Activated T-cell treated with anti-CD3 and anti-CD28 coated beads for 4 hours (primary cell): ENCODE measurements at regions not wholly inside any gene's neighbourhood (a gene's known extent, or its start where the extent isn't known, plus 50 kb on each side); places are given as distances from the start of the nearest gene placed in this dataset.
"Not testable (repeated sequence)": the region's sequence is repeated elsewhere in the genome, so short reads cannot be mapped to it uniquely, and the experiment has no call there.

Experiments used
- DNase-seq: peaks from one replicate; pipeline ENCODE4 v3.0.0-alpha.2; 2020

DNA sequence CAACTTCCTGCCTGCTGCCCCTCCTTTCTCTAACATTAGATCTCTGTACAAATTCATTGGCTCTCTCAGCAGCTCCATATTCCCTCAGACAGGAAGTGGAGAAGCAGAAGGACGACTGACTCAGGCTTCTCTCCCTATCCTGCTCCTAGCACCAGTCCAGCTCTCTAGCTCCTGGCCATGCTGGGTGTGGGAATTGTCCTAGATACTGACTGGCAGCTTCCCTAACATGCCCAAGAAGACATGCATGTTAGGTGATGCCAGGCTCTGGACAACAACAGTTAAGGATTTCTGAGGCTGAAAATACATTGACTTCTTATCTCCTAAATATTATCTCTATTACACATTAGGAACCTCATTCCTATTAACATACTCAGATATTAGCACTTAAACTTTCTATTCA, 292.9 kb downstream of the IKZF2 start:
- DNase-seq, result no peak

DNA sequence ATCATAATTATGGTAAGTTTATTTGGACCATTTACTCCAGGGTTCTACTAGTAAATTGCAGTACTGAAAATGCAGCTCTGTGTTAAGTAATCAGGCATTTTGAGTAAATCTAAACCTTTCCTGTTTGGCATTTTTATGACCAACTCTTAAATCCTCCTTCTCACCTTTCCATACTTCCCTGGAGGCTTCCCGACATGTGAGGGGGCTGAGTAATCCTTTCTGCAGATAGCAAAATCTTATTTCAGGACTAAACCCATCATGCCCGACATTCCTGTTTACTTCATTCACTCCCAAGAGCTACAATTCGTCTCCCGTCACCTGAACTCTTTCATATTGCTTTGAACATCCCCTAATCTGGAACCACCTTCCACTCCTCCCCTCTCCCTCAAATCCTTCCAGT, 296.6 kb downstream of the IKZF2 start:
- no peak for DNase-seq

- no peak for DNase-seq
These were observed 297.3 kb downstream of the IKZF2 start for GRCh38 chr2:212854116-212854515.

DNA sequence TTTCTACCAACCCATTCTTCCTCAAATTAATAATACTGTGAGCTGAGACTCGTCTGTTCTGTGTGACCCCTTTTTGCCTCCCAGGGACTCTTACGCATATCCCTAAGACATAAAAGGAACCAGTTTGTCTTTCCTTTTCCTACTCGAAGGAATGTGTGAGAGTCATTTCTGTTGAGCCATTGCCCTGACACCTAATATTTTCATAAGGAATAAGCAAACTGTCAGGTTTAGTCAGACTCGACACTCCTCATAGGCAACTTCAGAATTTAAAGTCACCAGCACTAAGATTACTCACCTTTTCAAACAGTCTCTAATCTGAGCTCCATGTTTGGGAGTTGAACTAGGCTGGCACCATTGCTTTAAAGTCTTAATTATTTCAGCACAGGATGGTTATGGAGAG, 305.5 kb downstream of the IKZF2 start:
- DNase-seq, result no peak

DNA sequence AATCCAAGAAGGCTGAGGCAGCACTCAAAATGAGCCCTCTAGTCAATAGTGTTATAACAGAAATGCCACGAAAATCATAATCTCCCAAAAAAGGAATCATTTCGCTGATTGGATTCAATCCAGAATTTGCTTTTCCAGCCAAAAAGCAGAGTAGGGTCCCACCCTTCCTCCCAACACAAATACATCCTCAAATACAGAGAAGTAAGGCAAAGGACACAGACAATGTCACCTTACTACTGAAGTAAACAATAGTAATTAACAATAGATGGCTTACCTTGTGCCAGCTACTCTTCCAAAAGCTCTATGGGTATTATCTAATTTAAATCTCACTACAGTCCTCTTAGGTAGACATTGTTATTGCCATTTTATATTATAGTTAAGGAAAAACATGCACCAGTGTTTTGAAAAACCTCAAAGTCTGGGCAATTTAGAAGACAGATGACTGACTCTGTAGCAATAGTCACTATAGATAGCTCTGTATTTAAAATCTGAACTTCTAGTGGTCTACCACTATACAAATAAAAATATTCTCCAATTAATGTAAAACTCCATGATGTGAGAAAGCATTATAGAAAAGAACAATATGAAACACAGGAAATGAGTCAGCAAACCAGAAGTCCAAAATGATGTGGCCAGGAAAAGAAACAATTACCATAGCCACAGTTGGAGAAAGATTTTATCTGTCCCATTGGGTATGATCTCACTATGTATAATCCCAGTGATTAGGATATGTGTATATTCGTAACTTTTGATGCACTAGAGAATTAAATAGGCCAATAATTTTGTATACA, 305.0 kb upstream of the ERBB4 start:
- DNase-seq, result no peak

- DNase-seq, result no peak
These were observed 304.1 kb upstream of the ERBB4 start for GRCh38 chr2:212842544-212843185.

DNA sequence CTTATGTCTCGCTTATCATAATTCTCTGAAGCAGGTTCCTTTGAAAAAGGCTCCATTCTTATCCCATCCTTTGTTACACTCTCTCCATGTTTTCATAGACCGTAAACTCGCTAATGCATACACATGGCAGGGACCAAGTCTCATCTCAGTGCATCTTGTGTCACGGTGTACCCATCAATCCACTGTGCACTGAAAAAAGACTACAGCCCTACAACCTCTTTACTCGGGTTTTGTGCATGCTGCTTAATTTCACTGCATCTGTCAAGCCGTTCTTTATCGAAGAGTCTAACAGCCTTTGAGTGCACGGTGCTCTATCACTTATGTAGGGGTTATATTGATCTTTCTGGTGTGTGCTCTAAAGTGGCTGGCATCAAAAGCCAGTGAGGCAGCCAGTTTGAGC, 302.9 kb upstream of the ERBB4 start:
- no peak for DNase-seq

DNA sequence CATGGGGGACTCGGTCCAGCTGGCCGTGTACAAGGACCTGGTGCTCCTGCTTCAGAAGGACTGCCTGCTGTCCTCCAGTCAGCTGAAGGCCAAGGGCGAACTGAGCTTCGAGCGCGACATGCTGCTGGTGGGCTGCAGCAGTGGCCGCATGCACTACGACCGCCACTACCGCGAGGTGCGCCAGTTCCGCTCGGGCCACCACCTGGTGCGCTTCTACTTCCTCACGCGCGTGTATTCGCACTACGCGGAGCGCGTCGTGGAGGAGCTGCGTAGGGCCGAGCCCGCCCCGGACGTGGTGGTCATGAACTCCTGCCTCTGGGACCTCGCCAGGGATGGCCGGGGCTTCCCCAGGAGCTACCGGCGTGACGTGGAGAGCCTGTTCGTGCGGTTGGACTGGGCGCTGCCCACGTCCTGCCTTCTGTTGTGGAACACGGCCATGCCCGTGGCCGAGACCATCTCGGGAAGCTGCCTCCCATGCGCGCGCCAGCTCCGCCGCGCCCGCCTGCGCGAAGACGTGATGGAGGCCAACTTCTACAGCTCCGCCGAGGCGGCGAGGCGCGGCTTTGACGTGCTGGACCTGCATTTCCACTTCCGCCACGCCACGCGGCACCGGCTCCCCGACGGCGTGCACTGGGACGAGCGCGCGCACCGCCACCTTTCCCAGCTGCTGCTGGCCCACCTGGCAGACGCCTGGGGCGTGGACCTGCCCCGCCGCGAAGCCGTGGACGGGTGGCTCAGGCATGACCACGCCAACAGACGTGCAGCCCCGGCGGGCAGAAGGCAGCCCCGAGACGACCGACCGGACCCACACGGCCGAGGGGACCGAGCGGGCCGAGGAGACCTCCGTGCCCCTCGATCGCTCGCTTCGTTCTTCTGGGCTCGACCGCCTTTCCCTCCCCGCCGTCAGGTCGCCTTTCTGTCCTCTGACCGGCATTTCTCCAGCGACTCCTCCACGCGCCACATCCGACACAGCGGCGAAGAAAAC, 293.9 kb upstream of the ERBB4 start:
- no peak for DNase-seq

DNA sequence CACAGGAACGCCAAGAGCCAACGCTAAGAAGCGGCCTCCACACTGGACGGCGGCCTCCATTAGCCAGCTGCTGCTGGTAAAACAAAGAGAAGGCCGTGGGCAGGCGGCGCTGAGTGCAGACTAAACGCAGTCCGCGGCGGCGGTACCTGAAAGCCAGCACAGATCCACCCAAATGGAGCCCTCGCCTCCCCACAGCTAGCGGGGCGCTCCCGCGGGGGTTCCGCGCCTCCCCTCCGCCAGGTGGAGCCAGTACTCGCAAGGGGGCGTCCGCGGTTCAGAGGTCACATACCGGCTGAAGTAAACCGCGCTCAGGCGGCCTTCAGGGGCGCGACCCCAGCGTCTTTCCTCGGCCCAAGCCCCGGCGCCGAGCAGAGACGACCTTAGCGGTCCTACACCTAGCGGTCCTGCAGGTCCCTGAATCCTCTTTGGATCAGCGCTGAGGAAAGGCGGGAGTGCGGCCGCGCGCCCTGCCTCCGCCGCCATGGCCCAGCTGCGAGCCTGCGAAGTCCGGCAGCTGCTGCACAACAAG, 293.1 kb upstream of the ERBB4 start:
- DNase-seq, result no peak

- no peak for DNase-seq
These were observed 277.7 kb upstream of the ERBB4 start for GRCh38 chr2:212816267-212816666.

- DNase-seq, result no peak
These were observed 276.9 kb upstream of the ERBB4 start for GRCh38 chr2:212815453-212815852.

GRCh38 chr2:212814941-212815340, 276.3 kb upstream of the ERBB4 start:
- DNase-seq, result no peak

DNA sequence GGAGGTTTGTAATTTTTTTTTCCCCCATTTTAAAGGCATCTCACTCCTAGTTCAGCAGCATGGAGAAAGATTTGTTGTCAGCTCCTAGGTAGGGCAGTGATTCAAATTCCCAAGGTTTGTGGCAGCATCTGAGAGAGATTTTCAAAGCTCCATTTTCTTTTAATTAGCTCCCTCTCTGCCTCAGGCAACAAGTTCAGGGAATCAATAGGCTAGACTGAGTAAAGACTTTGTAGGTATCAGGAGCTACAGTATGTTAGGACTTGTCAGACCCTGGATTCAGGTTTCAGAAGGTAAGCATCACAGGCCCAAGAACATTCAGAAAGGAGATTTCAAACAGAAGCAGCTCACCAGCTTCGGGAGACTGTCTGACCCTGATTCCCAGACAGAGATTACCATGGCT, 273.3 kb upstream of the ERBB4 start:
- no peak for DNase-seq

DNA sequence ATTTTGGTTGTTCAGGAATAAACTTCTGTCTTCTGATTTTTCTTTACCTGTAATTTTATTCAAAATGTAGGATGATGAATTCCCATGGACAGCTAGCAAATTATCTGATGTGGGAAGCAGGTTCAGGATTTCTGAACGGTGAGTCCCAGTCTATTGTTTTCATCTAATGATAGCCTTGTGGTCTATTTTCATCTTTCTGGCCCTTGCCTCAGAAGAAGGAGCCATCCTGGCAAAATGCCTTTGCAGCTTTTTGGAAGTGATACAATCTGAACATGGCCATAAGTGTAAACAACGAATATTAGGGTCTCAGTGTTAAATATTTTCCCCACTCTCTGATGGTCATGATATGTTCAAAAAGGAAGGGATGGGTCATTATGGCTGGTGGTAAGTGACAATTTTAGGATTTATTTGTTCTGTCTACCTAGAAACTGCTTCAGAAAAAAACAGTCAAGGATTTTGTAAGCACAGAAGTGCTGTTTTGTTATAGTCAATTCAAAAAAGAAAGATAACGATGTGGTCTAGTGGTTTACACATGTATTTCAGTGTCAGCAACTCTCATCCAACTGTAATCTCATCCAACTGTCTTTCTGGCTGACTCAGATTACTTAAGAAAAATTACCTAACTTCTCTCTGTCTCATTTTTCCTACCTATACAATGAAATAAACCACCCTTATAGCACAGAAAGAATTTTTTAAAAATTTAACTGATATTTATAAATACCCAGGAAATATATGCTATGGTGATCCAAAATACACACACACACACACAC, 272.6 kb upstream of the ERBB4 start:
- DNase-seq, result no peak

GRCh38 chr2:212797484-212798205, 259.0 kb upstream of the ERBB4 start:
- no peak for DNase-seq

GRCh38 chr2:212794471-212794870, 255.9 kb upstream of the ERBB4 start:
- no peak for DNase-seq

DNA sequence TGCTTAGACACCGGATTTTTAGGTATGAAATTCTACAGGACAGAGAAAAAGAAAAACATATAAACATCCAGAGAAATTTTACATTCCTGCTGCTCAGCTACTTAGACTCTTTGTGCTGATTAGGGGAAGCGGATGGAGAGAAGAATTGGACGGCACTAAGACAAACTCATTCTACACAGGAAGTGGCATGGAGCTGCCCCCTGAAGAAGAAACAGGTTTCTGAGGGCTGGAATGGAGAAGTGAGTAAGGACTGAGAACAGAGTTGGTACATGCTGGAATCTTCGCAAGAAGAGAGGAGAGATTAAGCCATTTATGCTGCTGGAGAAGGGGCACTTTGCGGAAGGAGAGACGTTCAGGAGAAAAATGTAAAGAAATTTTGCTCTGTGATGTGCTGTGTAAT, 253.0 kb upstream of the ERBB4 start:
- DNase-seq, result no peak

- not testable (repeated sequence) for DNase-seq
These were observed 247.5 kb upstream of the ERBB4 start for GRCh38 chr2:212786088-212786487.

GRCh38 chr2:212777020-212777491, 238.5 kb upstream of the ERBB4 start:
- no peak for DNase-seq

DNA sequence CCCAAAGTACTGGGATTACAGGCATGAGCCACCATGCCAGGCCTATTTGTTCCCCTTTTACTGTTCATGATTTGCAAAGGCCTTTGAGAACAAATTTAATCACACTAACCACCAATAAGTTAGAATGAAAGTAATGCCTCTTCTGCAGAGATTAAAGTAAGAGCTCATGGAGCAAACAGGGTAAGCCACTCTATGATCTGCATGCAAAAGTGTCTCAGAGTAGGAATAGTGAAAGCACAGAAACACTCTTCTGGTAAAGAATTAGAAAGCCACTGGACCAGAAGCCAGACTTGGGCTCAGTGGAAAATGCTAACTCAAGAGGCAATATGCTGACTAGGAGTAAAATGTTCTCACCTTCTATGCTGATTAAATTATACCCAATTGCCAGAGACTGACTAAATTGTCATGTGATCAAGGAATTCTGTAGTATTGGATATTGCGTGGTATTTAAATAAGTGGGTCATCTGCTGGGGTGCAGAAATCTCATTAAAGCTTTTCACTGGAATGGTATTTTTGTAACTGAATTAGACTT, 235.3 kb upstream of the ERBB4 start:
- DNase-seq, result no peak

GRCh38 chr2:212770240-212770639, 231.6 kb upstream of the ERBB4 start:
- no peak for DNase-seq
